GM23338 (cell line): ENCODE measurements at regions not wholly inside any gene's neighbourhood (a gene's known extent, or its start where the extent isn't known, plus 50 kb on each side); places are given as distances from the start of the nearest gene placed in this dataset.

ENCODE experiments used
- CREB1 ChIP-seq: fragments of 250-450 bp; sonication (Bioruptor Pico); IDR thresholded peaks from 2 replicates; pipeline ENCODE4 v1.5.0; 2020; ENCODE audit warnings: low read depth, mild to moderate bottlenecking, moderate library complexity
- EZH2 ChIP-seq: fragments of 200-600 bp; sonication (generic); IDR thresholded peaks from one replicate; pipeline ENCODE4 v1.8.0; 2017; ENCODE audit warnings: antibody characterized with exemption, mild to moderate bottlenecking, low read depth; ENCODE audit not compliant: unreplicated experiment
- EZH2phosphoT487 ChIP-seq: fragments of 200-600 bp; sonication (generic); IDR thresholded peaks from one replicate; pipeline ENCODE4 v1.8.1; 2018; ENCODE audit warnings: antibody characterized with exemption; ENCODE audit not compliant: unreplicated experiment
- JUNB ChIP-seq: IDR thresholded peaks from one replicate; pipeline ENCODE4 v1.6.1; 2016; ENCODE audit warnings: antibody characterized with exemption; ENCODE audit not compliant: unreplicated experiment
- POLR2AphosphoS5 ChIP-seq: IDR thresholded peaks from 2 replicates; pipeline ENCODE4 v1.6.1; 2016; ENCODE audit warnings: antibody characterized with exemption, low read depth
- ZNF114 ChIP-seq: fragments of 250-450 bp; sonication (Bioruptor Pico); IDR thresholded peaks from 2 replicates; pipeline ENCODE4 v1.5.0; 2020; ENCODE audit warnings: mild to moderate bottlenecking, moderate library complexity
- TF ChIP-seq, protein P1 (sequence below), 2 experiments: fragments of 200-600 bp in 1 of 2; sonication (generic) in 1 of 2; conservative IDR thresholded peaks; 2 replicates each; pipeline versions ENCODE4 v1.5.1 to v1.6.1; 2016 to 2017; ENCODE audit warnings: antibody characterized with exemption in 2 of 2, low read depth in 2 of 2, mild to moderate bottlenecking in 2 of 2, moderate library complexity in 1 of 2
- TF ChIP-seq, protein P2 (sequence below): IDR thresholded peaks from one replicate; pipeline ENCODE4 v1.6.1; 2018; ENCODE audit warnings: antibody characterized with exemption; ENCODE audit not compliant: unreplicated experiment
- TF ChIP-seq, protein P3 (sequence below): IDR thresholded peaks from 2 replicates; pipeline ENCODE4 v1.6.1; 2016; ENCODE audit warnings: antibody characterized with exemption
- TF ChIP-seq, protein P4 (sequence below): fragments of 250-450 bp; sonication (Bioruptor Pico); IDR thresholded peaks from 2 replicates; pipeline ENCODE4 v1.5.0; 2020; ENCODE audit warnings: mild to moderate bottlenecking, moderate library complexity

DNA sequence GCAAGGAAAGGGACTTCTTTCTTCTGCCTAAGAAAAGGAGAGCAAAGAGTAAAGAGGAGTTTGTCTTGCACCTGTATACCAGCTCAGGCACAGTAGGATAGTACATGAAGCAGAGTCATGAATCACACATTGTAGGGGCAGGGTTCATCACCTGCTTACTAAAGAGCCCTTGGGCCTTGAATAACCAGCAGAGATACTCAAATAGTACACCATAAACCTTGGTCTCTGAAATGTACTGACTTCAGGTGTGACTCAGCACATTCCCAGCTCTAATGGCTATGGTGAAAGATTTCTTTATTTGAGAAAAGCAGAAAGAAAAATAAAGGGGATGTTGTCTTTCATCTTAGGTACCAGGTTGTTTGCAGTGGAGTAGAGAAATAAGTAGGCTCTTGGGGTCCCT, 122.8 kb downstream of the KDM5D start:
- TF ChIP-seq, protein P1, sequence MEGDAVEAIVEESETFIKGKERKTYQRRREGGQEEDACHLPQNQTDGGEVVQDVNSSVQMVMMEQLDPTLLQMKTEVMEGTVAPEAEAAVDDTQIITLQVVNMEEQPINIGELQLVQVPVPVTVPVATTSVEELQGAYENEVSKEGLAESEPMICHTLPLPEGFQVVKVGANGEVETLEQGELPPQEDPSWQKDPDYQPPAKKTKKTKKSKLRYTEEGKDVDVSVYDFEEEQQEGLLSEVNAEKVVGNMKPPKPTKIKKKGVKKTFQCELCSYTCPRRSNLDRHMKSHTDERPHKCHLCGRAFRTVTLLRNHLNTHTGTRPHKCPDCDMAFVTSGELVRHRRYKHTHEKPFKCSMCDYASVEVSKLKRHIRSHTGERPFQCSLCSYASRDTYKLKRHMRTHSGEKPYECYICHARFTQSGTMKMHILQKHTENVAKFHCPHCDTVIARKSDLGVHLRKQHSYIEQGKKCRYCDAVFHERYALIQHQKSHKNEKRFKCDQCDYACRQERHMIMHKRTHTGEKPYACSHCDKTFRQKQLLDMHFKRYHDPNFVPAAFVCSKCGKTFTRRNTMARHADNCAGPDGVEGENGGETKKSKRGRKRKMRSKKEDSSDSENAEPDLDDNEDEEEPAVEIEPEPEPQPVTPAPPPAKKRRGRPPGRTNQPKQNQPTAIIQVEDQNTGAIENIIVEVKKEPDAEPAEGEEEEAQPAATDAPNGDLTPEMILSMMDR (conservative IDR thresholded peaks at IDR 0.05; ENCODE audit: low read depth in 2 of 2), result no peak
- TF ChIP-seq EZH2, result no peak
- no peak for TF ChIP-seq POLR2AphosphoS5
- TF ChIP-seq EZH2phosphoT487, result no peak
- no peak for TF ChIP-seq CREB1 (CRISPR knock-in tag)
- TF ChIP-seq, protein P2, sequence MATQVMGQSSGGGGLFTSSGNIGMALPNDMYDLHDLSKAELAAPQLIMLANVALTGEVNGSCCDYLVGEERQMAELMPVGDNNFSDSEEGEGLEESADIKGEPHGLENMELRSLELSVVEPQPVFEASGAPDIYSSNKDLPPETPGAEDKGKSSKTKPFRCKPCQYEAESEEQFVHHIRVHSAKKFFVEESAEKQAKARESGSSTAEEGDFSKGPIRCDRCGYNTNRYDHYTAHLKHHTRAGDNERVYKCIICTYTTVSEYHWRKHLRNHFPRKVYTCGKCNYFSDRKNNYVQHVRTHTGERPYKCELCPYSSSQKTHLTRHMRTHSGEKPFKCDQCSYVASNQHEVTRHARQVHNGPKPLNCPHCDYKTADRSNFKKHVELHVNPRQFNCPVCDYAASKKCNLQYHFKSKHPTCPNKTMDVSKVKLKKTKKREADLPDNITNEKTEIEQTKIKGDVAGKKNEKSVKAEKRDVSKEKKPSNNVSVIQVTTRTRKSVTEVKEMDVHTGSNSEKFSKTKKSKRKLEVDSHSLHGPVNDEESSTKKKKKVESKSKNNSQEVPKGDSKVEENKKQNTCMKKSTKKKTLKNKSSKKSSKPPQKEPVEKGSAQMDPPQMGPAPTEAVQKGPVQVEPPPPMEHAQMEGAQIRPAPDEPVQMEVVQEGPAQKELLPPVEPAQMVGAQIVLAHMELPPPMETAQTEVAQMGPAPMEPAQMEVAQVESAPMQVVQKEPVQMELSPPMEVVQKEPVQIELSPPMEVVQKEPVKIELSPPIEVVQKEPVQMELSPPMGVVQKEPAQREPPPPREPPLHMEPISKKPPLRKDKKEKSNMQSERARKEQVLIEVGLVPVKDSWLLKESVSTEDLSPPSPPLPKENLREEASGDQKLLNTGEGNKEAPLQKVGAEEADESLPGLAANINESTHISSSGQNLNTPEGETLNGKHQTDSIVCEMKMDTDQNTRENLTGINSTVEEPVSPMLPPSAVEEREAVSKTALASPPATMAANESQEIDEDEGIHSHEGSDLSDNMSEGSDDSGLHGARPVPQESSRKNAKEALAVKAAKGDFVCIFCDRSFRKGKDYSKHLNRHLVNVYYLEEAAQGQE, result no peak
- TF ChIP-seq, protein P3, sequence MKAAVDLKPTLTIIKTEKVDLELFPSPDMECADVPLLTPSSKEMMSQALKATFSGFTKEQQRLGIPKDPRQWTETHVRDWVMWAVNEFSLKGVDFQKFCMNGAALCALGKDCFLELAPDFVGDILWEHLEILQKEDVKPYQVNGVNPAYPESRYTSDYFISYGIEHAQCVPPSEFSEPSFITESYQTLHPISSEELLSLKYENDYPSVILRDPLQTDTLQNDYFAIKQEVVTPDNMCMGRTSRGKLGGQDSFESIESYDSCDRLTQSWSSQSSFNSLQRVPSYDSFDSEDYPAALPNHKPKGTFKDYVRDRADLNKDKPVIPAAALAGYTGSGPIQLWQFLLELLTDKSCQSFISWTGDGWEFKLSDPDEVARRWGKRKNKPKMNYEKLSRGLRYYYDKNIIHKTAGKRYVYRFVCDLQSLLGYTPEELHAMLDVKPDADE, result no peak
- no peak for TF ChIP-seq ZNF114 (CRISPR knock-in tag)
- TF ChIP-seq, protein P4, sequence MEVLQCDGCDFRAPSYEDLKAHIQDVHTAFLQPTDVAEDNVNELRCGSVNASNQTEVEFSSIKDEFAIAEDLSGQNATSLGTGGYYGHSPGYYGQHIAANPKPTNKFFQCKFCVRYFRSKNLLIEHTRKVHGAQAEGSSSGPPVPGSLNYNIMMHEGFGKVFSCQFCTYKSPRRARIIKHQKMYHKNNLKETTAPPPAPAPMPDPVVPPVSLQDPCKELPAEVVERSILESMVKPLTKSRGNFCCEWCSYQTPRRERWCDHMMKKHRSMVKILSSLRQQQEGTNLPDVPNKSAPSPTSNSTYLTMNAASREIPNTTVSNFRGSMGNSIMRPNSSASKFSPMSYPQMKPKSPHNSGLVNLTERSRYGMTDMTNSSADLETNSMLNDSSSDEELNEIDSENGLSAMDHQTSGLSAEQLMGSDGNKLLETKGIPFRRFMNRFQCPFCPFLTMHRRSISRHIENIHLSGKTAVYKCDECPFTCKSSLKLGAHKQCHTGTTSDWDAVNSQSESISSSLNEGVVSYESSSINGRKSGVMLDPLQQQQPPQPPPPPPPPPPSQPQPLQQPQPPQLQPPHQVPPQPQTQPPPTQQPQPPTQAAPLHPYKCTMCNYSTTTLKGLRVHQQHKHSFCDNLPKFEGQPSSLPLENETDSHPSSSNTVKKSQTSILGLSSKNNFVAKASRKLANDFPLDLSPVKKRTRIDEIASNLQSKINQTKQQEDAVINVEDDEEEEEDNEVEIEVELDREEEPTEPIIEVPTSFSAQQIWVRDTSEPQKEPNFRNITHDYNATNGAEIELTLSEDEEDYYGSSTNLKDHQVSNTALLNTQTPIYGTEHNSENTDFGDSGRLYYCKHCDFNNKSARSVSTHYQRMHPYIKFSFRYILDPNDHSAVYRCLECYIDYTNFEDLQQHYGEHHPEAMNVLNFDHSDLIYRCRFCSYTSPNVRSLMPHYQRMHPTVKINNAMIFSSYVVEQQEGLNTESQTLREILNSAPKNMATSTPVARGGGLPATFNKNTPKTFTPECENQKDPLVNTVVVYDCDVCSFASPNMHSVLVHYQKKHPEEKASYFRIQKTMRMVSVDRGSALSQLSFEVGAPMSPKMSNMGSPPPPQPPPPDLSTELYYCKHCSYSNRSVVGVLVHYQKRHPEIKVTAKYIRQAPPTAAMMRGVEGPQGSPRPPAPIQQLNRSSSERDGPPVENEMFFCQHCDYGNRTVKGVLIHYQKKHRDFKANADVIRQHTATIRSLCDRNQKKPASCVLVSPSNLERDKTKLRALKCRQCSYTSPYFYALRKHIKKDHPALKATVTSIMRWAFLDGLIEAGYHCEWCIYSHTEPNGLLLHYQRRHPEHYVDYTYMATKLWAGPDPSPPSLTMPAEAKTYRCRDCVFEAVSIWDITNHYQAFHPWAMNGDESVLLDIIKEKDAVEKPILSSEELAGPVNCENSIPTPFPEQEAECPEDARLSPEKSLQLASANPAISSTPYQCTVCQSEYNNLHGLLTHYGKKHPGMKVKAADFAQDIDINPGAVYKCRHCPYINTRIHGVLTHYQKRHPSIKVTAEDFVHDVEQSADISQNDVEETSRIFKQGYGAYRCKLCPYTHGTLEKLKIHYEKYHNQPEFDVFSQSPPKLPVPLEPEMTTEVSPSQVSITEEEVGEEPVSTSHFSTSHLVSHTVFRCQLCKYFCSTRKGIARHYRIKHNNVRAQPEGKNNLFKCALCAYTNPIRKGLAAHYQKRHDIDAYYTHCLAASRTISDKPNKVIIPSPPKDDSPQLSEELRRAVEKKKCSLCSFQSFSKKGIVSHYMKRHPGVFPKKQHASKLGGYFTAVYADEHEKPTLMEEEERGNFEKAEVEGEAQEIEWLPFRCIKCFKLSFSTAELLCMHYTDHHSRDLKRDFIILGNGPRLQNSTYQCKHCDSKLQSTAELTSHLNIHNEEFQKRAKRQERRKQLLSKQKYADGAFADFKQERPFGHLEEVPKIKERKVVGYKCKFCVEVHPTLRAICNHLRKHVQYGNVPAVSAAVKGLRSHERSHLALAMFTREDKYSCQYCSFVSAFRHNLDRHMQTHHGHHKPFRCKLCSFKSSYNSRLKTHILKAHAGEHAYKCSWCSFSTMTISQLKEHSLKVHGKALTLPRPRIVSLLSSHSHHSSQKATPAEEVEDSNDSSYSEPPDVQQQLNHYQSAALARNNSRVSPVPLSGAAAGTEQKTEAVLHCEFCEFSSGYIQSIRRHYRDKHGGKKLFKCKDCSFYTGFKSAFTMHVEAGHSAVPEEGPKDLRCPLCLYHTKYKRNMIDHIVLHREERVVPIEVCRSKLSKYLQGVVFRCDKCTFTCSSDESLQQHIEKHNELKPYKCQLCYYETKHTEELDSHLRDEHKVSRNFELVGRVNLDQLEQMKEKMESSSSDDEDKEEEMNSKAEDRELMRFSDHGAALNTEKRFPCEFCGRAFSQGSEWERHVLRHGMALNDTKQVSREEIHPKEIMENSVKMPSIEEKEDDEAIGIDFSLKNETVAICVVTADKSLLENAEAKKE (CRISPR knock-in tag), result no peak
- TF ChIP-seq JUNB, result no peak
